ENCODE measurements at regions not wholly inside any gene's neighbourhood (a gene's known extent, or its start where the extent isn't known, plus 50 kb on each side); places are given as distances from the start of the nearest gene placed in this dataset.

- no peak overlapping the region for H3K4me3 ChIP-seq (ENCODE audit: low read depth, low read length)
- TF ChIP-seq CTCF (IDR thresholded peaks at IDR 0.05; ENCODE audit: low read depth, low read length): no peak
Observed at GRCh38 chrX:68914479-68914946, 85.7 kb downstream of the EFNB1 start.

GRCh38 chrX:68913249-68913547 lies 84.4 kb downstream of the EFNB1 start:
- no peak for TF ChIP-seq CTCF (IDR thresholded peaks at IDR 0.05; ENCODE audit: low read depth, low read length)
- no peak overlapping the region for H3K4me3 ChIP-seq (ENCODE audit: low read depth, low read length)

GRCh38 chrX:68912113-68912512 lies 83.3 kb downstream of the EFNB1 start:
- no peak overlapping the region for H3K4me3 ChIP-seq (ENCODE audit: low read depth, low read length)
- TF ChIP-seq CTCF (IDR thresholded peaks at IDR 0.05; ENCODE audit: low read depth, low read length): no peak

- no peak overlapping the region for H3K4me3 ChIP-seq (ENCODE audit: low read depth, low read length)
- TF ChIP-seq CTCF (IDR thresholded peaks at IDR 0.05; ENCODE audit: low read depth, low read length): no peak
Observed at GRCh38 chrX:68910731-68911428, 82.1 kb downstream of the EFNB1 start.

GRCh38 chrX:68909945-68910344 lies 81.1 kb downstream of the EFNB1 start:
- H3K4me3 ChIP-seq (ENCODE audit: low read depth, low read length): no peak overlapping the region
- no peak for TF ChIP-seq CTCF (IDR thresholded peaks at IDR 0.05; ENCODE audit: low read depth, low read length)

- H3K4me3 ChIP-seq (ENCODE audit: low read depth, low read length): no peak overlapping the region
- no peak for TF ChIP-seq CTCF (IDR thresholded peaks at IDR 0.05; ENCODE audit: low read depth, low read length)
Observed at GRCh38 chrX:68908071-68908470, 79.2 kb downstream of the EFNB1 start.

- no peak for TF ChIP-seq CTCF (IDR thresholded peaks at IDR 0.05; ENCODE audit: low read depth, low read length)
- no peak overlapping the region for H3K4me3 ChIP-seq (ENCODE audit: low read depth, low read length)
Observed at GRCh38 chrX:68902706-68903504, 74.1 kb downstream of the EFNB1 start.

Data from WI38 (cell line).